ENCODE measurements at regions not wholly inside any gene's neighbourhood (a gene's known extent, or its start where the extent isn't known, plus 50 kb on each side); places are given as distances from the start of the nearest gene placed in this dataset.

DNA sequence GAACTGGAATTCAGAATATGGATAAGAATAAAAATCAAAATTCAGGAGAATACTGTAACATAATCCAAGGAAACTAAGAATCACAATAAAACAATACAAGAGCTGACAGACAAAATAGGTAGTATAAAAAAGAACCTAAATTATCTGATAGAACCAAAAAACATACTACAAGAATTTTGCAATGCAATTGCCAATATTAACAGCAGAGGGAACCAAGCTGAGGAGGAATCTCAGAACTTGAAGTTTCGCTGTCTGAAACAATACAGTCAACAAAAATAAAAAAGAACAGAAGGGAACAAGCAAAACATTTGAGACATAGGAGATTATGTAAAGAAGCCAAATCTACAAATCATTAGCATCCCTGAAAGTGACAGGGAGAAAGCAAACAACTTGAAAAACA, 84.1 kb upstream of the GALNT13 start:
- TF ChIP-seq, protein P1, sequence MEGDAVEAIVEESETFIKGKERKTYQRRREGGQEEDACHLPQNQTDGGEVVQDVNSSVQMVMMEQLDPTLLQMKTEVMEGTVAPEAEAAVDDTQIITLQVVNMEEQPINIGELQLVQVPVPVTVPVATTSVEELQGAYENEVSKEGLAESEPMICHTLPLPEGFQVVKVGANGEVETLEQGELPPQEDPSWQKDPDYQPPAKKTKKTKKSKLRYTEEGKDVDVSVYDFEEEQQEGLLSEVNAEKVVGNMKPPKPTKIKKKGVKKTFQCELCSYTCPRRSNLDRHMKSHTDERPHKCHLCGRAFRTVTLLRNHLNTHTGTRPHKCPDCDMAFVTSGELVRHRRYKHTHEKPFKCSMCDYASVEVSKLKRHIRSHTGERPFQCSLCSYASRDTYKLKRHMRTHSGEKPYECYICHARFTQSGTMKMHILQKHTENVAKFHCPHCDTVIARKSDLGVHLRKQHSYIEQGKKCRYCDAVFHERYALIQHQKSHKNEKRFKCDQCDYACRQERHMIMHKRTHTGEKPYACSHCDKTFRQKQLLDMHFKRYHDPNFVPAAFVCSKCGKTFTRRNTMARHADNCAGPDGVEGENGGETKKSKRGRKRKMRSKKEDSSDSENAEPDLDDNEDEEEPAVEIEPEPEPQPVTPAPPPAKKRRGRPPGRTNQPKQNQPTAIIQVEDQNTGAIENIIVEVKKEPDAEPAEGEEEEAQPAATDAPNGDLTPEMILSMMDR (IDR thresholded peaks at IDR 0.05; ENCODE audit: borderline replicate concordance, insufficient read depth, low read depth, low read length): no peak
- no peak overlapping the region for H3K4me3 ChIP-seq (ENCODE audit: low read depth, low read length)

DNA sequence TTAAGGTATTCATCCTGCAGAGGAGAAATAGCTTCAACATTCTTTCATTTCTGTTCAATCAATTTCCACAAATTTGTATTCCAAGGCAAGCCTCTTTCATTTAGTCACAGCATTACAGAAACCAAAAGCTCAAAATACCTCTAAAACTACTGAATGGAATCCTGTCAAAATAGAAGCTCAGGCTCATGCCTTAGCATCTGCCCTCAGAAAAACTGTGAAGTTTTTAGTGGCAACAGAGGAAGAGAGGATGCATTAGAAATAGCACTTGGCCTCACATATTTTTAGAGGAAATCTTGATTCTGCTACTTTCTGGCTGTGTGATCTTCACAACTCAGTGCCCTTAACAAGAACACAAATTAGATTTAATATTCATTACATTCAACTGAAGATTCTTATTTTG, 69.1 kb upstream of the GALNT13 start:
- H3K4me3 ChIP-seq (ENCODE audit: low read depth, low read length): no peak overlapping the region
- TF ChIP-seq, protein P1 (IDR thresholded peaks at IDR 0.05; ENCODE audit: borderline replicate concordance, insufficient read depth, low read depth, low read length): no peak

DNA sequence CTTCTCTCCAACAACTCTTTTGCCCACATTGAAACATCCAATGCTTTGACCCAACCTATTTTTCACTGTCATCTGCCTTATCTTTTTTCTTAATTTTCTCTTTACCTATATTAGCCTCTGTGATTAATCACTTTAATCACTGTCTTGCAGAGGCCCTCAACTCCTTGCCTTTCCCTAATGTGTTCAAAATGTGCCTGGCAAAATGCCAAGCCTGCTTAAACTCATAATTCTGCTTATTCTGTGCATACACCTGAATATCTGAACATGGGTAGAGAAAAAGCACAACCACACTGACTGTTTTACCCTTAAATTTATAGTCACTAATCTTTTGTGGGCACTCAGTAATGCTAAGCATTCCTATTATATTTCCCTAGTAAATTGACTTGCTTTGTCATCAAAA, 63.0 kb upstream of the GALNT13 start:
- H3K4me3 ChIP-seq (ENCODE audit: low read depth, low read length): no peak overlapping the region
- TF ChIP-seq, protein P1 (IDR thresholded peaks at IDR 0.05; ENCODE audit: borderline replicate concordance, insufficient read depth, low read depth, low read length): no peak

DNA sequence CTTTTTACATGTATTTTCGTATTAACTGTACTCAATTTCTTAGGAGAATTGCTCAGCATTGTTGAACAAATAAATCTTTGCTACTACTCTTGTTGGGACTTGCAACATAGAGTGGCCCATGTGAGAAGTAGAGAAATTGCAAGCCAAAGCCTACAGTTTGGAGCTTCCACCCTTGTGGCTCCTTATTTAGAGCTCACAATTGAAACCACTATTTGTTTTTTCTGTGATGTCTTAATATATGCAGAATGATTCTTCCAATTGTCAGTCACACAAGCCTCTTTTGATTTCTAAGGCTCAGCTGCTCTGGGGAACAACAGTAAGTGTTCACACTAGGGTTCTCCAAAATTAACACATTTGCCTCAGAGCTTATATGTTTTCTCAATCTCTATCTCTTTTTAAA, 60.2 kb upstream of the GALNT13 start:
- TF ChIP-seq, protein P1 (IDR thresholded peaks at IDR 0.05; ENCODE audit: borderline replicate concordance, insufficient read depth, low read depth, low read length): no peak
- H3K4me3 ChIP-seq (ENCODE audit: low read depth, low read length): no peak overlapping the region

DNA sequence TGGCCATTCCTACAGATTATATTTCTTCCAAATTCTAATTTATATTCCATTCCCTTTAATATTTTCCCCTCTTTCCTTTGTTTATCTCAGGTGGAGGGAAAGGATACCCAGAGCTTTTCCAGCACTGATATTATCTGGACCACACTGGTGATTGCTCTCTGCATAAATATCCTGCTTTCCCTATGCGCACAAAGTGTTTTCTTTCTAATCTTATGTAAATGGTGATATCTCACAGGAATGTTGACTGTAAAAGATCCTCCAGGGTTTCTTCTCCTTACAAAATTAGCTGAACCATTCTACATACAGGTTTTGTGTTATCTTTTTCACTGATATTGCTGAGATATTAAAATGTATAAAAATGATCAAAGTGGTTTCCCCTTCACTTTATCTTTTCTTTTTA, 59.1 kb upstream of the GALNT13 start:
- TF ChIP-seq, protein P1 (IDR thresholded peaks at IDR 0.05; ENCODE audit: borderline replicate concordance, insufficient read depth, low read depth, low read length): no peak
- H3K4me3 ChIP-seq (ENCODE audit: low read depth, low read length): no peak overlapping the region

DNA sequence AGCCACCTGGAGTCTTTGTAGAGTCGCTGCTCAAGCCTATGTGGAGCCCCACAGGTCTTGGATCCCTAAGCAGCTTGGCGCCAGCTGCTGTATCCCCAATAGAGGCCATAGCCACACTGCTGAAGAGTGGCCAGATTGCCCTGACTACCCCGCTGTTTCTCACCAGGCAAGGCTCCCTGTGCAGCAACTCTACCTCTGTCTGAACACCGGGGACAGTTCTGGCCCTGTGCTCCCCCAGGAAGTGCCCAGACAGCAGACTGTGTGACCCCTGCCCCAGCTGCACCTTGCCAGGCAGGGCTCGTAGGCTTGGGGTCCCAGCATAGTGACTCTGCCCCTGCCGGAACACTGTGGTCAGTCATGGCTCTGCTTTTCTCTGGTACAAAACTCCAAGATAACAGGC, 53.5 kb upstream of the GALNT13 start:
- TF ChIP-seq, protein P1 (IDR thresholded peaks at IDR 0.05; ENCODE audit: borderline replicate concordance, insufficient read depth, low read depth, low read length): no peak

DNA sequence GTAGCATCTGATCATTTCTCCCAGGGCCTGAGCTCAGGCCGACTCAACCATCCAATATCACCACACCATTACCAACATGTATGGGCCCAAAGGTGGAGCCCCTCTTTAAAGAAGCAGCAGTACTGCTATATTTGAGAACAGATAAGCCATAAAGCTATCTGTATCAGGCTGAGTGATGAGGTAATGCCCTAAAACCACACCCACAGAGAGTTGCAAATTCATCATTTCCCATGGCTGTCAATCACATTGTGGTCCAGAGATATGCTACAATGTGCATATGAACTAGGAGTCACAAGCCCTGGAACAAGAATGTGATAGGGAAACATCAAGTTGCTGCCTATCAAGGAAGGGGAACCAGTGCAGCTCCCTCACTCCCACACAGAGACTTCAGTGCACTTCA, 52.6 kb upstream of the GALNT13 start:
- TF ChIP-seq, protein P1 (IDR thresholded peaks at IDR 0.05; ENCODE audit: borderline replicate concordance, insufficient read depth, low read depth, low read length): no peak
- no peak overlapping the region for H3K4me3 ChIP-seq (ENCODE audit: low read depth, low read length)

More for the DNA sequence above, 53.5 kb upstream of the GALNT13 start:
- no peak overlapping the region for H3K4me3 ChIP-seq (ENCODE audit: low read depth, low read length)

Measured in GM12875 (cell line).